GM12878 (cell line): ENCODE measurements at regions not wholly inside any gene's neighbourhood (a gene's known extent, or its start where the extent isn't known, plus 50 kb on each side); places are given as distances from the start of the nearest gene placed in this dataset.

Experiments used
- ATAC-seq: fragments of 200-7000 bp; cut with Tn5 transposase; 3 replicates; pipeline ENCODE4 v1.9.1; 2020; ENCODE audit warnings: mild to moderate bottlenecking, moderate library complexity
- BruUV-seq: library from RNA; stranded (reverse); fragments of 400-500 nt; replicated peaks from 2 replicates; lab custom pipeline; 2021; lab: Mats Ljungman, UMichigan
- CTCF ChIA-PET: fragments of 300-600 bp; sonication (Branson Sonifier 250); formaldehyde crosslinking; extraction: SDS; loops from one replicate; lab custom pipeline; 2021; ENCODE audit warnings: inconsistent platforms; lab: Yijun Ruan, JAX
- POLR2A ChIA-PET: fragments of 350-600 bp; formaldehyde crosslinking; extraction: SDS; loops from one replicate; lab custom pipeline; 2021; ENCODE audit warnings: inconsistent platforms; lab: Charles Lee
- RAD21 ChIA-PET: fragments of 300-600 bp; sonication (Branson Sonifier 250); formaldehyde crosslinking; loops from one replicate; lab custom pipeline; 2023; ENCODE audit warnings: antibody characterized with exemption; ENCODE audit not compliant: unreplicated experiment; lab: Charles Lee
- SMC1A ChIA-PET: fragments of 300-600 bp; sonication (Branson Sonifier 250); formaldehyde crosslinking; loops from one replicate; lab custom pipeline; 2023; ENCODE audit not compliant: unreplicated experiment, uncharacterized antibody; lab: Charles Lee
- DNase-seq: peaks from one replicate; pipeline ENCODE4 v3.0.0-alpha.2; 2011; ENCODE audit warnings: low read depth, low spot score
- FAIRE-seq: peaks from 3 replicates; lab custom pipeline; 2011; peaks lifted over from hg19 to GRCh38; lab: Jason Lieb, UNC
- H2AFZ ChIP-seq: 2 replicates; pipeline ENCODE4 v1.6.0; 2011; ENCODE audit warnings: low read depth, low read length, control low read depth; ENCODE audit not compliant: control insufficient read depth
- H3K27ac ChIP-seq: 2 replicates; pipeline ENCODE4 v1.5.1; 2011; ENCODE audit warnings: control low read depth; ENCODE audit not compliant: control insufficient read depth, insufficient read depth
- H3K27me3 ChIP-seq, 2 experiments: replicated peaks in 1 of 2; 2 replicates each; pipeline versions ENCODE4 v1.6.0 to v1.6.1; 2011; ENCODE audit warnings: low read length in 1 of 2; ENCODE audit not compliant: control insufficient read depth in 2 of 2, insufficient read depth in 2 of 2
- H3K36me3 ChIP-seq, 2 experiments: 2 replicates each; pipeline ENCODE4 v1.5.1; 2011; ENCODE audit warnings: low read length in 1 of 2; ENCODE audit not compliant: control insufficient read depth in 2 of 2, insufficient read depth in 2 of 2
- H3K4me1 ChIP-seq: 2 replicates; pipeline ENCODE4 v1.6.1; 2011; ENCODE audit warnings: mild to moderate bottlenecking, low read length, moderate library complexity, mixed read lengths; ENCODE audit not compliant: control insufficient read depth, insufficient read depth
- H3K4me2 ChIP-seq: 2 replicates; pipeline ENCODE4 v1.6.0; 2011; ENCODE audit warnings: control low read depth; ENCODE audit not compliant: control insufficient read depth, insufficient read depth
- H3K4me3 ChIP-seq: fragments of 200-600 bp; sonication (generic); 2 replicates; pipeline ENCODE4 v1.5.1; 2016
- H3K79me2 ChIP-seq: 2 replicates; pipeline ENCODE4 v1.6.0; 2011; ENCODE audit warnings: low read length; ENCODE audit not compliant: control insufficient read depth, insufficient read depth
- H3K9ac ChIP-seq: 2 replicates; pipeline ENCODE4 v1.8.0; 2011; ENCODE audit warnings: low read length, control low read depth, mixed read lengths; ENCODE audit not compliant: control insufficient read depth, insufficient read depth
- H3K9me3 ChIP-seq: replicated peaks from 3 replicates; pipeline ENCODE4 v1.5.1; 2011; ENCODE audit warnings: mild to moderate bottlenecking, low read length; ENCODE audit not compliant: control insufficient read depth, insufficient read depth
- H4K20me1 ChIP-seq: 2 replicates; pipeline ENCODE4 v1.6.0; 2011; ENCODE audit not compliant: control insufficient read depth, insufficient read depth
- ATF7 ChIP-seq: fragments of 450-650 bp; IDR thresholded peaks from 2 replicates; pipeline ENCODE4 v1.6.1; 2016; ENCODE audit warnings: low read depth, mild to moderate bottlenecking
- DPF2 ChIP-seq: fragments of 450-650 bp; IDR thresholded peaks from 2 replicates; pipeline ENCODE4 v1.6.1; 2017; ENCODE audit warnings: mild to moderate bottlenecking
- EED ChIP-seq: sonication (generic); IDR thresholded peaks from 2 replicates; pipeline ENCODE4 v1.6.1; 2016; ENCODE audit warnings: antibody characterized with exemption, low read depth
- FOS ChIP-seq: IDR thresholded peaks from 3 replicates; pipeline ENCODE4 v1.6.1; 2011; ENCODE audit warnings: borderline replicate concordance; ENCODE audit not compliant: insufficient read length; ENCODE audit errors: extremely low read depth
- GATAD2B ChIP-seq: fragments of 450-650 bp; conservative IDR thresholded peaks from 2 replicates; pipeline ENCODE4 v1.6.1; 2017; ENCODE audit warnings: low read depth, mild to moderate bottlenecking, moderate library complexity
- HSF1 ChIP-seq: fragments of 150-350 bp; IDR thresholded peaks from 2 replicates; pipeline ENCODE4 v1.6.1; 2014; ENCODE audit warnings: mild to moderate bottlenecking, low read depth, low read length
- IKZF2 ChIP-seq, 2 experiments: fragments of 450-650 bp; IDR thresholded peaks; 2 replicates each; pipeline ENCODE4 v1.6.1; 2017; ENCODE audit warnings: mild to moderate bottlenecking in 2 of 2, moderate library complexity in 2 of 2
- JUNB ChIP-seq: IDR thresholded peaks from 2 replicates; pipeline ENCODE4 v1.6.1; 2016; ENCODE audit warnings: antibody characterized with exemption, mild to moderate bottlenecking
- LARP7 ChIP-seq: fragments of 450-650 bp; IDR thresholded peaks from 2 replicates; pipeline ENCODE4 v1.6.1; 2017; ENCODE audit warnings: mild to moderate bottlenecking
- MLLT1 ChIP-seq: fragments of 450-650 bp; IDR thresholded peaks from 2 replicates; pipeline ENCODE4 v1.6.1; 2016; ENCODE audit warnings: mild to moderate bottlenecking
- MXI1 ChIP-seq: fragments of 150-350 bp; IDR thresholded peaks from 2 replicates; pipeline ENCODE4 v1.6.1; 2011; ENCODE audit warnings: low read depth, mild to moderate bottlenecking, inconsistent platforms, low read length, improper control_type of control experiment
- NFYA ChIP-seq: IDR thresholded peaks from 2 replicates; pipeline ENCODE4 v1.6.1; 2011; ENCODE audit warnings: low read depth, mild to moderate bottlenecking, low read length, improper control_type of control experiment, borderline replicate concordance
- POLR2AphosphoS5 ChIP-seq: IDR thresholded peaks from 2 replicates; pipeline ENCODE4 v1.6.1; 2011; ENCODE audit warnings: mild to moderate bottlenecking, low read length, inconsistent platforms
- RELA ChIP-seq: fragments of 450-650 bp; IDR thresholded peaks from 2 replicates; pipeline ENCODE4 v1.8.0; 2014; ENCODE audit warnings: borderline replicate concordance; ENCODE audit not compliant: partially characterized antibody
- SMARCA5 ChIP-seq: fragments of 450-650 bp; IDR thresholded peaks from 2 replicates; pipeline ENCODE4 v1.6.1; 2017; ENCODE audit warnings: mild to moderate bottlenecking
- SUPT20H ChIP-seq: IDR thresholded peaks from 2 replicates; pipeline ENCODE4 v1.6.1; 2011; ENCODE audit warnings: low read depth, mild to moderate bottlenecking, low read length, moderate library complexity, borderline replicate concordance; ENCODE audit not compliant: control insufficient read depth
- WGBS: methylation state at CpG from one replicate; pipeline ENCODE4 v1.1.6; 2016; ENCODE audit warnings: low lambda C conversion rate; ENCODE audit not compliant: insufficient replicate concordance, insufficient coverage; ENCODE audit errors: missing lambda C conversion rate; 5-methylcytosine and 5-hydroxymethylcytosine counted together
- in situ Hi-C: fragments of 300-500 bp; cut with MboI; formaldehyde crosslinking; loops from 9 replicates; pipeline ENCODE4 v1.14.3; 2018; ENCODE audit warnings: mixed read lengths
- intact Hi-C: fragments of 100-400 bp; cut with micrococcal nuclease; formaldehyde crosslinking; loops from one replicate; pipeline ENCODE4 v1.14.2; 2022; ENCODE audit not compliant: unreplicated experiment

- intact Hi-C loops (no loop called here), in situ Hi-C loops (no loop called here)
- WGBS, result 58% methylated on average over 24 of the region's 28 CpGs
- no peak for ATAC-seq
- Histone ChIP-seq H3K27me3 (no peaks in the 10 kb centered on the region), H3K79me2 (no peaks in the 10 kb centered on the region), H3K9ac (no peak overlapping the region), H3K4me1 (no peaks in the 10 kb centered on the region; the same call in 1 of the 2 replicates), H2AFZ (no peak overlapping the region), H3K9me3 (peaks cover 9% of the 10 kb centered on the region; the same call in 2 of the 3 replicates), H3K27ac (no peak overlapping the region), H4K20me1 (no peaks in the 10 kb centered on the region), H3K4me3 (no peak overlapping the region), H3K36me3 (no peaks in the 10 kb centered on the region), H3K4me2 (no peak overlapping the region)
- no peak for FAIRE-seq
- ChIA-PET RAD21 (interaction anchor here (1.1 kb wide), 1 partner anchor 25 kb away, joined by 3 read pairs; no protein-coding TSS in a partner anchor), SMC1A (no interaction called here), CTCF (no interaction called here), POLR2A (no interaction called here)
- no TSS peak for BruUV-seq
- no peak for TF ChIP-seq EED
- no peak for TF ChIP-seq GATAD2B
- 0 out of 2 replicates have a peak, but pooled peaks have one; percentile 17 for TF ChIP-seq ATF7
- DNase-seq, result no peak
Measured at GRCh38 chr17:72342627-72343527, 222.1 kb downstream of the SOX9 start.

GRCh38 chr17:72343911-72344310 is 223.1 kb downstream of the SOX9 start:
- intact Hi-C loops (no loop called here), in situ Hi-C loops (no loop called here)
- Histone ChIP-seq H3K27me3 (no peaks in the 10 kb centered on the region), H3K9me3 (peaks cover 9% of the 10 kb centered on the region; the same call in 2 of the 3 replicates), H3K4me2 (no peak overlapping the region), H4K20me1 (no peaks in the 10 kb centered on the region), H3K4me3 (no peak overlapping the region), H3K79me2 (no peaks in the 10 kb centered on the region), H3K27ac (no peak overlapping the region), H3K36me3 (no peaks in the 10 kb centered on the region), H3K4me1 (no peaks in the 10 kb centered on the region; the same call in 1 of the 2 replicates), H2AFZ (no peak overlapping the region), H3K9ac (no peak overlapping the region)
- FAIRE-seq (no peak), ATAC-seq (no peak), DNase-seq (no peak)
- ChIA-PET POLR2A (no interaction called here), SMC1A (no interaction called here), CTCF (no interaction called here), RAD21 (no interaction called here)
- no TSS peak for BruUV-seq
- WGBS, result 59% methylated on average over 8 of the region's 8 CpGs
- TF ChIP-seq DPF2 (no peak), MXI1 (no peak), LARP7 (no peak), MLLT1 (no peak), RELA (no peak), SMARCA5 (no peak), NFYA (no peak), FOS (no peak), IKZF2 (IDR thresholded peaks at IDR 0.05) (no peak), POLR2AphosphoS5 (no peak), JUNB (no peak), HSF1 (no peak), SUPT20H (no peak)
